Mesenchymal stem cell (in vitro differentiated cells and primary cell): ENCODE measurements at regions not wholly inside any gene's neighbourhood (a gene's known extent, or its start where the extent isn't known, plus 50 kb on each side); places are given as distances from the start of the nearest gene placed in this dataset.

Source experiments
- DNase-seq: peaks from one replicate; pipeline ENCODE4 v3.0.0-alpha.2; 2013
- H2AFZ ChIP-seq: one replicate; pipeline ENCODE4 v1.6.1; 2013; ENCODE audit warnings: low read depth, mild to moderate bottlenecking, control low read depth, inconsistent platforms, low read length, moderate library complexity
- H2AK5ac ChIP-seq: 2 replicates; pipeline ENCODE4 v1.6.1; 2013; ENCODE audit warnings: low read length, moderate library complexity, mild to moderate bottlenecking, inconsistent platforms; ENCODE audit not compliant: severe bottlenecking
- H2BK120ac ChIP-seq: one replicate; pipeline ENCODE4 v1.6.1; 2013; ENCODE audit warnings: low read depth, mild to moderate bottlenecking, inconsistent platforms, low read length, moderate library complexity
- H2BK12ac ChIP-seq, 2 experiments: one replicate each; pipeline ENCODE4 v1.6.1; 2013; ENCODE audit warnings: inconsistent platforms in 2 of 2, low read length in 2 of 2, mild to moderate bottlenecking in 2 of 2, moderate library complexity in 2 of 2, control low read depth in 1 of 2
- H2BK15ac ChIP-seq: one replicate; pipeline ENCODE4 v1.6.1; 2013; ENCODE audit warnings: mild to moderate bottlenecking, low read depth, inconsistent platforms; ENCODE audit not compliant: poor library complexity, severe bottlenecking
- H2BK5ac ChIP-seq: 2 replicates; pipeline ENCODE4 v1.6.1; 2013; ENCODE audit warnings: low read depth, mild to moderate bottlenecking, low read length, control low read depth, inconsistent platforms; ENCODE audit not compliant: poor library complexity, severe bottlenecking
- H3K14ac ChIP-seq, 2 experiments: one replicate each; pipeline ENCODE4 v1.6.1; 2013; ENCODE audit warnings: inconsistent platforms in 2 of 2, low read length in 2 of 2, control low read depth in 1 of 2, mild to moderate bottlenecking in 1 of 2, moderate library complexity in 1 of 2
- H3K18ac ChIP-seq, 2 experiments: one replicate each; pipeline ENCODE4 v1.6.1; 2013; ENCODE audit warnings: inconsistent platforms in 2 of 2, low read length in 2 of 2, control low read depth in 1 of 2, low read depth in 1 of 2, mild to moderate bottlenecking in 1 of 2
- H3K23ac ChIP-seq, 2 experiments: one replicate each; pipeline ENCODE4 v1.6.1; 2013; ENCODE audit warnings: inconsistent platforms in 2 of 2, low read length in 2 of 2, mild to moderate bottlenecking in 2 of 2, moderate library complexity in 2 of 2, control low read depth in 1 of 2
- H3K27ac ChIP-seq: 2 replicates; pipeline ENCODE4 v1.5.1; 2013; ENCODE audit warnings: mild to moderate bottlenecking, moderate library complexity, low read length, control low read depth, inconsistent platforms; ENCODE audit not compliant: poor library complexity, severe bottlenecking
- H3K27me3 ChIP-seq, 2 experiments: 2 replicates each; pipeline versions ENCODE4 v1.6.1 to v1.7.0; 2013; ENCODE audit warnings: low read length in 2 of 2, mild to moderate bottlenecking in 2 of 2, moderate library complexity in 2 of 2, control low read depth in 1 of 2, inconsistent platforms in 1 of 2; ENCODE audit not compliant: control insufficient read depth in 1 of 2, insufficient read depth in 1 of 2
- H3K36me3 ChIP-seq, 2 experiments: 2 replicates each; pipeline versions ENCODE4 v1.6.1 to v1.7.0; 2013; ENCODE audit warnings: low read length in 2 of 2, control low read depth in 1 of 2, inconsistent platforms in 1 of 2, low read depth in 1 of 2, mild to moderate bottlenecking in 1 of 2; ENCODE audit not compliant: insufficient read depth in 2 of 2, control insufficient read depth in 1 of 2
- H3K4ac ChIP-seq, 2 experiments: one replicate each; pipeline ENCODE4 v1.6.1; 2013; ENCODE audit warnings: inconsistent platforms in 2 of 2, low read length in 2 of 2, mild to moderate bottlenecking in 2 of 2, moderate library complexity in 2 of 2, control low read depth in 1 of 2, low read depth in 1 of 2
- H3K4me1 ChIP-seq: 2 replicates; pipeline ENCODE4 v1.6.1; 2013; ENCODE audit warnings: low read depth, low read length, control low read depth; ENCODE audit not compliant: control insufficient read depth, insufficient read depth
- H3K4me2 ChIP-seq: 2 replicates; pipeline ENCODE4 v1.6.1; 2013; ENCODE audit warnings: low read length, mild to moderate bottlenecking, inconsistent platforms; ENCODE audit not compliant: poor library complexity, severe bottlenecking
- H3K4me3 ChIP-seq, 2 experiments: 2 replicates each; pipeline versions ENCODE4 v1.5.1 to v1.7.0; 2013; ENCODE audit warnings: low read length in 2 of 2, mild to moderate bottlenecking in 2 of 2, control low read depth in 1 of 2, low read depth in 1 of 2; ENCODE audit not compliant: insufficient read depth in 1 of 2
- H3K79me1 ChIP-seq: replicated peaks from 2 replicates; pipeline ENCODE4 v1.6.1; 2013; ENCODE audit warnings: mild to moderate bottlenecking, control low read depth, low read length, inconsistent platforms; ENCODE audit not compliant: poor library complexity, severe bottlenecking
- H3K9ac ChIP-seq: 2 replicates; pipeline ENCODE4 v1.7.0; 2013; ENCODE audit warnings: mild to moderate bottlenecking, low read length, moderate library complexity
- H3K9me3 ChIP-seq: 2 replicates; pipeline ENCODE4 v1.7.0; 2013; ENCODE audit warnings: mild to moderate bottlenecking, low read length; ENCODE audit not compliant: control insufficient read depth
- H4K8ac ChIP-seq: one replicate; pipeline ENCODE4 v1.6.1; 2013; ENCODE audit warnings: inconsistent platforms, mild to moderate bottlenecking, low read length, moderate library complexity
- H4K91ac ChIP-seq: one replicate; pipeline ENCODE4 v1.6.1; 2013; ENCODE audit warnings: mild to moderate bottlenecking, low read length, inconsistent platforms
- WGBS: methylation state at CpG from one replicate; pipeline ENCODE4 v1.1.7; 2013; ENCODE audit warnings: mixed read lengths; 5-methylcytosine and 5-hydroxymethylcytosine counted together

DNA sequence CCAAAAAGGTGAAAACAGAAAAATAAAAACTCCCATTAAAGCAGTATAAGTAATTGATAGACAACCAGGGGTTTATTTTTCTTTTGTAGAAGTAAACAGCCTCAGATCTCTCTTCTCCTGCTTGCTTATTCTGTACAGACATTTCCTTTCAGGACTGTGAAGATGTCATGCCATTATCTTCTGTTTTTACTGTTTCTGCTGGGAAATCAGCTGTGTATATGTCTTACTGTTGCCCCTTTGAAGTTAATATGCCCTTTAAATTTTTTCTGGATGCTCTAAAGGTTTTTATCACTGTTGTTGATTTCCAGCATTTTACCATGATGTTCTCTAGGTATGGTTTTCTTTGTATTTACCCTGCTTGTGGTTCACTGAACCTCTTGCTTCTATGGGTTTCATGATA is 199.5 kb downstream of the NXNL2 start:
- H3K36me3 ChIP-seq, result no peaks in the 10 kb centered on the region
- H3K27ac ChIP-seq, result no peak overlapping the region
- H3K9me3 ChIP-seq, result no peaks in the 10 kb centered on the region
- H3K18ac ChIP-seq, result no peak overlapping the region
- no peak overlapping the region for H2AFZ ChIP-seq
- H4K8ac ChIP-seq, result no peak overlapping the region
- peaks cover 8% of the 10 kb centered on the region for H3K4me1 ChIP-seq
- no peak overlapping the region for H4K91ac ChIP-seq
- no peak overlapping the region for H2AK5ac ChIP-seq
- no peak overlapping the region for H3K23ac ChIP-seq
- H2BK5ac ChIP-seq, result no peak overlapping the region
- no peak overlapping the region for H3K14ac ChIP-seq
- H3K4ac ChIP-seq, result no peak overlapping the region
- H2BK15ac ChIP-seq, result no peak overlapping the region
- no peak overlapping the region for H3K4me2 ChIP-seq
- no peaks in the 10 kb centered on the region for H3K27me3 ChIP-seq
- no peak overlapping the region for H2BK120ac ChIP-seq
- peak; percentile 28 for DNase-seq
- H3K79me1 ChIP-seq, result no peaks in the 10 kb centered on the region
- no peak overlapping the region for H3K4me3 ChIP-seq
- peak overlapping the region; percentile 59 for H3K9ac ChIP-seq
- H2BK12ac ChIP-seq, result no peak overlapping the region

DNA sequence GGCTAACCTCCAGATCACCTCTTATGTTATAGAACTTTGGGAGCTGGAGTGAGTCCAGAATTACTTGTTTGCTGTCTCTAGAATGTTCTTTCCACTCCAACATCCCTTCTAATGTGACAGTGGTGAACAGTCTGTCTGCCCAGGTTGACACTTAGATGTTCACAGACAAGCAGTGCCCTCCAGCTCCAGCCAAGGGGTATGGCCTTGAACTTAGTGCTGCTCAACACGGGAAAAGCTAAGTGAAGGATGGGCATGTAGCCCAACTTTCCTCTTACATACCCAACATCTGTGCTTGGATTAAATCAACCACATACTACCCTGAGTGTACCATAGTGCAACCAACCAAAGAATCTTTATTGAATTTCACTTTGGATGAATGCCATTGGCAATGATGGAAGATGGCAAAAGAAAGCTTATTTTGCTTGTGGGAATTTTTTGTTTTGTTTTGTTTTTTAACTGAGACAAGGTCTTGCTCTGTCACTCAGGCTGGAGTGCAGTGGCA is 201.2 kb downstream of the NXNL2 start:
- DNase-seq, result no peak
- Histone ChIP-seq H3K18ac (peak overlapping the region in 1 of 2 experiments; percentile 46), H3K9me3 (no peaks in the 10 kb centered on the region), H3K4me3 (no peak overlapping the region), H2BK12ac (peak overlapping the region; percentile 93 to 100), H2AFZ (no peak overlapping the region), H2AK5ac (no peak overlapping the region), H2BK15ac (no peak overlapping the region), H3K4ac (no peak overlapping the region), H3K4me1 (peaks cover 8% of the 10 kb centered on the region), H4K91ac (peak overlapping the region; percentile 73), H3K79me1 (no peaks in the 10 kb centered on the region), H3K36me3 (no peaks in the 10 kb centered on the region), H3K14ac (peak overlapping the region in 1 of 2 experiments; percentile 89), H4K8ac (peak overlapping the region; percentile 51), H3K4me2 (no peak overlapping the region), H3K27me3 (no peaks in the 10 kb centered on the region), H3K27ac (no peak overlapping the region), H3K9ac (no peak overlapping the region), H2BK5ac (no peak overlapping the region), H2BK120ac (no peak overlapping the region), H3K23ac (no peak overlapping the region)
- WGBS, result 100% methylated on average over 1 of the region's 1 CpG

- Histone ChIP-seq H2BK5ac (no peak overlapping the region), H3K4ac (peak overlapping the region in 1 of 2 experiments; percentile 49), H3K14ac (no peak overlapping the region), H2BK12ac (peak overlapping the region; percentile 14 to 85), H3K18ac (peak overlapping the region; percentile 6 to 22), H2BK120ac (no peak overlapping the region), H3K4me1 (peaks cover 8% of the 10 kb centered on the region), H2AK5ac (no peak overlapping the region), H3K79me1 (no peaks in the 10 kb centered on the region), H2AFZ (no peak overlapping the region), H4K91ac (no peak overlapping the region), H3K27me3 (no peaks in the 10 kb centered on the region), H4K8ac (no peak overlapping the region), H3K9me3 (no peaks in the 10 kb centered on the region), H3K27ac (no peak overlapping the region), H3K4me2 (no peak overlapping the region), H3K36me3 (no peaks in the 10 kb centered on the region), H2BK15ac (no peak overlapping the region), H3K9ac (no peak overlapping the region), H3K4me3 (no peak overlapping the region), H3K23ac (no peak overlapping the region)
- DNase-seq, result no peak
- 95% methylated on average over 4 of the region's 4 CpGs for WGBS
These were observed 202.1 kb downstream of the NXNL2 start for GRCh38 chr9:88737031-88737430.

GRCh38 chr9:88737876-88738275 is 202.9 kb downstream of the NXNL2 start:
- no peak overlapping the region for H3K23ac ChIP-seq
- H3K4me2 ChIP-seq, result no peak overlapping the region
- peak overlapping the region; percentile 51 to 94 for H2BK12ac ChIP-seq
- no peaks in the 10 kb centered on the region for H3K27me3 ChIP-seq
- H2AFZ ChIP-seq, result no peak overlapping the region
- peak overlapping the region; percentile 89 for H4K91ac ChIP-seq
- peak overlapping the region; percentile 85 for H4K8ac ChIP-seq
- H3K4me1 ChIP-seq, result peaks cover 4% of the 10 kb centered on the region
- peak overlapping the region; percentile 32 to 59 for H3K4ac ChIP-seq
- peak overlapping the region; percentile 67 to 81 for H3K18ac ChIP-seq
- 74% methylated on average over 9 of the region's 9 CpGs for WGBS
- no peak overlapping the region for H3K9ac ChIP-seq
- no peak overlapping the region for H2BK15ac ChIP-seq
- peak; percentile 47 for DNase-seq
- no peak overlapping the region for H3K27ac ChIP-seq
- H2BK5ac ChIP-seq, result no peak overlapping the region
- no peak overlapping the region for H2AK5ac ChIP-seq
- no peaks in the 10 kb centered on the region for H3K36me3 ChIP-seq
- peak overlapping the region in 1 of 2 experiments; percentile 68 for H3K14ac ChIP-seq
- no peaks in the 10 kb centered on the region for H3K79me1 ChIP-seq
- no peak overlapping the region for H3K4me3 ChIP-seq
- no peaks in the 10 kb centered on the region for H3K9me3 ChIP-seq
- peak overlapping the region; percentile 59 for H2BK120ac ChIP-seq
